HG03575 (cell line): ENCODE measurements at regions not wholly inside any gene's neighbourhood (a gene's known extent, or its start where the extent isn't known, plus 50 kb on each side); places are given as distances from the start of the nearest gene placed in this dataset.

Experiments
- ATAC-seq: cut with Tn5 transposase; IDR thresholded peaks from one replicate; pipeline ENCODE4 v1.9.1; 2021; ENCODE audit not compliant: unreplicated experiment, insufficient number of reproducible peaks, low FRiP score; ENCODE audit errors: extremely low read depth

DNA sequence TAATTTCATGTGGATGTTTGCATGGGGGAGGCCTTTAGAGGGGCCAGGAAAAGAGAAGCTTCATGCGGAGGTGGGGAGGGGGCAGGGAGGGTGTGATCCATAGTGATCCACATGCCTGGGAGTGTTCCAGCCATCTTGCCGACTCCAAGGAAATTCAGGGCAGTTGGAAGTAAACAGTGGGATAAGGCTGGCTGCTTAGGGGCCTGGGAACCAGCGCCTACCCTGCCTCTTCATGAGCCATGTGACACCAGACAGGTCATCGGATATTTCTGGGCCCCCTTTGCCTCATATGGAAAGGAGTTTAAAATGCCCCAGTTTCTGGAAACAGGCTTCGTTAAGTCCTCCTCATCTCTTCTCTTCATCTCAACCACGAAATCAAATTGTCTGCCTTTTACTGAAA, 983.2 kb downstream of the BCL11B start:
- ATAC-seq, result no peak

DNA sequence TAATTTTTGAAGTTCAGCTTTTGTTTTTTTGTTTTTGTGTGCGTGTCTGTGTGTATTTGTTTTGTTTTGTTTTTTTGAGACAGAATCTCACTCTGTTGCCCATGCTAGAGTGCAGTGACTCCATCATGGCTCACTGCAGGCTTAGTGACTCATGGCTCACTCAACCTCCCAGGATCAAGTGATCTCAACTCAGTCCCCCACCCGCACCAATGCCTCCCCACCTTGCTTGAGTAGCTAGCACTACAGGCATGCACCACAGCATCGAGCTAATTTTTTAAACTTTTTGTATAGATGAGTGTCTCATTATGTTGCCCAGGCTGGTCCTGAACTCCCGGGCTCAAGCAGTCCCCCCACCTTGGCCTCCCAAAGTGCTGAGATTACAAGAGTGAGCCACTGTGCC, 981.4 kb downstream of the BCL11B start:
- ATAC-seq, result no peak

- ATAC-seq, result no peak
Observed at GRCh38 chr14:98292191-98292590, 979.8 kb downstream of the BCL11B start.

GRCh38 chr14:98293576-98293975, 978.4 kb downstream of the BCL11B start:
- ATAC-seq, result no peak

DNA sequence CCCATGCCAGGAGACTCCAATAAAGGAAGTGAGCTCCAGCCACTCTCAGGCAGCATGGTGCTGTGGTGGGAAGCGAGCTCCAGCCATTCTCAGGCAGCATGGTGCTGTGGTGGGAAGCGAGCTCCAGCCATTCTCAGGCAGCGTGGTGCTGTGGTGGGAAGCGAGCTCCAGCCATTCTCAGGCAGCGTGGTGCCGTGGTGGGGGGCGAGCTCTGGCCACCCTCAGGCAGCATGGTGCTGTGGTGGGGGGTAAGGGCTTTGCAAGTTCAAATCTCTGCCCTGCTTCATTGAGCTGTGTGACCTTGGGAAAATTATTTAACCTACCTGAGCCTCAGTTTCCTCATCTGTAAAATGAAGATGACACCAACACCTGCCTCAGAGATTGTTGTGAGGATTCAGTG, 975.1 kb downstream of the BCL11B start:
- no peak for ATAC-seq

DNA sequence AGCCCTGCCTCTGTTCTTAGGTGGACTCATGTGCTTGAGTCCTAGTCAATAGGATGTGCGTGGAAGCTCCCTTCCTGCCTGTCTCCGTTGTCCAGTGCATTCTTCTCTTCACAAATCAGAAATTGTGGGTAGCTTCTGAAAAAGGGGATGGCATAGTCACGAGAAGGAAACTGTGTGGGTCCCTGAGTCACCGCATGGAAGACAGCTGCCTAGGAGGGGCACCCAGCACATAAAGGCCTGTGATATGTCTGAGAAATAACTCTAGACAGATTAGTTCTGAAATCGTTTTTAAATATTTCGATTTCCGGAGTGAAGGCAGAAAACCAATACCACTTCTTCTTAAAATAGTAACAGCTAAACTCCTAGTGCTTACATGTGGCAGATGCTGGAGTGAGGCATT, 974.4 kb downstream of the BCL11B start:
- ATAC-seq, result no peak

- no peak for ATAC-seq
Observed at GRCh38 chr14:98298481-98299244, 973.3 kb downstream of the BCL11B start.

- ATAC-seq, result no peak
Observed at GRCh38 chr14:98301681-98302080, 970.3 kb downstream of the BCL11B start.

DNA sequence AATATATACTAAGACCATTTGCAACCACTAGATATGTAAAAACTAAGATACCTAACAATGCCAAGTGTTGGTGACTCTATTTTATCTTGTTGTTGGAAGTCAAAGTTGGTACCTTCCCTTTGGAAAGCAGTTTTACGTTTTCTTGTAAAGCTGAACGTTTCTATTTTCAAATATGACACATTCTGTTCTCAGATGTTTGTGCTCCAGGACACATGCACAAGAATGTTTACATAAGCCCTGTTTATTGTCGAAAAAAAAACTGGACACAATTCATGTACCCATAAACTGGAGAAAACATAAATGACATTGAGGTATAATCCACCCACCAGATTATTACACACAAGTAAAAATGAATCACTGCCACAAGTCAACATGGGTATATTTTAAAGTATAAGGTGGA, 967.4 kb downstream of the BCL11B start:
- ATAC-seq, result no peak

GRCh38 chr14:98309591-98309990, 962.4 kb downstream of the BCL11B start:
- no peak for ATAC-seq

DNA sequence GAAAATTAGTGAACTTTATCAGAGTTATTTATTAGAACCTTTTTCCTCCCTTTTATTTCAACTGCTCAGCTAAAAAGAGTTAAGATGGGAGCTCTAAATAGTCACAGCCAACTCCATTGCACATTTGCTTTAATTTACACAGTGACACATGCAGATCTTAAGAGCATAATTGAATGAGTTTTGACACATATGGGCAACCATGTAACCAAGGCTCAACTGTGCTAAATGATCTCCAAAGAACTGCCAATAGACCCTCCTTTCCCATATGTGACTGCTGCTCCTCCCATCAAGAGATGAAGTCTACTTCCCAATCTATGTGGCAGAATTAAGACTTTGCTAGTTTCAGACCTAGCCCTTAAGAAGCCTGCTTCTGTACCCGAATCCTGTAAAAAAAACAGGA, 960.0 kb downstream of the BCL11B start:
- ATAC-seq, result no peak

GRCh38 chr14:98321841-98322240, 950.2 kb downstream of the BCL11B start:
- no peak for ATAC-seq

GRCh38 chr14:98323836-98324235, 948.2 kb downstream of the BCL11B start:
- ATAC-seq, result no peak

DNA sequence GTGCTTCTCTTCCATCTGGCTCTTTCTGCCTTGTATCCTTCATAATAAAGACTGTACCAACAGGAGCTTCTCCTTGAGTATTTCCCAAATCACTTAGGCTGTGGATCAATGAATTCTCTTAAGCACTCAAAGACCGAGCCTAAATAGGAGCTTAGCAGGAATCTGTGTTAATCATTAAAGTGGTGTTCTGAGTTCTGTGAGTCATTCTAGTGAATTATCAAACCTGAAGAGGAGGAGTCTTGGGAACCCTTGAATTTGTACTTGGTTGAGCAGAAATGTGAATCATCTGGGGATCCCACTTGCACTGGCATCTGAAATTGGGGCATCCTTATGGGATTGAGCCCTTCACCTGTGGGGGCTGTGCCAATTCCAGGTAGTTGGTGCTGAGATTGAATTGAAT, 946.2 kb downstream of the BCL11B start:
- ATAC-seq, result no peak

DNA sequence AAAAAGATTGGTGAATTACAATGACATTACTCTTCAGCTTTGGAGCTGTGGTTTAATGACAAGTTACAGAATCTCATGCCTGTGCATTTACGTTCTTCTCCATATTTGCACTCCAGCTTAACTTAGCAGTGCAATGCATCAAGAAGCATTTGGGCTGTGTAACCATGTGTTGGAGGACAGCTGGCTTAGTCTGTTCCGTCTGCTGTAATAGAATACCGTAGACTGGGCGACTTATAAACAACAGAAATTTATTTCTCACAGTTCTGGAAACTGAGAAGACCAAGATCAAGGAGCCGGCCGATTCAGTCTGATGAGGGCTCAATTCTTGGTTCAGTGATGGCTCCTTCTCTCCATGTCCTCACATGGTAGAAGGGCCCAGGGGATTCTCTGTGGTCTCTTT, 943.5 kb downstream of the BCL11B start:
- no peak for ATAC-seq

GRCh38 chr14:98334186-98334585, 937.8 kb downstream of the BCL11B start:
- ATAC-seq, result no peak

- no peak for ATAC-seq
Observed at GRCh38 chr14:98341211-98341610, 930.8 kb downstream of the BCL11B start.

- ATAC-seq, result no peak
Observed at GRCh38 chr14:98345161-98345560, 926.8 kb downstream of the BCL11B start.

GRCh38 chr14:98347686-98348085, 924.3 kb downstream of the BCL11B start:
- no peak for ATAC-seq

GRCh38 chr14:98348505-98348904, 923.5 kb downstream of the BCL11B start:
- no peak for ATAC-seq

DNA sequence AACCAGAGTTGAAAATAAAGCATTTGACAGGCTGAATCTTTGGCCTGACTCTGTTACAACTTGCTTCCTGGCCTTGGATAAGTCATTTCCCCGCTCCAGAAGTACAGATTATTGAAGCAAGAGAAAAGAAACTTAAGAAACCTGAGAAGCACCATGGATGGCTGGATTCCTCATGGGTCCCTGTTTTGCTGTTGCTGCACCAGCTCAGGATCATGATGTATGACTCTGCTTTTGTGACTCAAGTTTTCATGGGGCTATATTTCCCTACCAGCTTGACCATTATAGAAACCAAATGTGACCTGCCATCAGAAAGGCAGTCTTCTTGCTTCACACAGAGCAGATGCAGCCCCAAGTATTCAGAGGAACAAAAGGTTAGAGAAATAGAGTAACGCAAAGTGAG, 921.8 kb downstream of the BCL11B start:
- no peak for ATAC-seq
